COLO668 (cell line): ENCODE measurements at regions not wholly inside any gene's neighbourhood (a gene's known extent, or its start where the extent isn't known, plus 50 kb on each side); places are given as distances from the start of the nearest gene placed in this dataset.

Experiments used
- DNase-seq: peaks from one replicate; lab custom pipeline; 2025; ENCODE audit not compliant: unreplicated experiment; lab: John Stamatoyannopoulos, UW

GRCh38 chr3:167895684-167896083, 160.2 kb downstream of the SERPINI1 start:
- no peak for DNase-seq

GRCh38 chr3:167895178-167895577, 159.7 kb downstream of the SERPINI1 start:
- DNase-seq, result no peak

GRCh38 chr3:167892205-167892604, 156.7 kb downstream of the SERPINI1 start:
- DNase-seq, result no peak

- no peak for DNase-seq
Measured at GRCh38 chr3:167887096-167887495, 151.6 kb downstream of the SERPINI1 start.

GRCh38 chr3:167886690-167887089, 151.2 kb downstream of the SERPINI1 start:
- no peak for DNase-seq

GRCh38 chr3:167885277-167885676, 149.8 kb downstream of the SERPINI1 start:
- DNase-seq, result no peak

GRCh38 chr3:167884481-167884880, 149.0 kb downstream of the SERPINI1 start:
- no peak for DNase-seq

GRCh38 chr3:167883452-167883851, 147.9 kb downstream of the SERPINI1 start:
- no peak for DNase-seq

- DNase-seq, result no peak
Measured at GRCh38 chr3:167882057-167882667, 146.6 kb downstream of the SERPINI1 start.

GRCh38 chr3:167880183-167880582, 144.7 kb downstream of the SERPINI1 start:
- no peak for DNase-seq

GRCh38 chr3:167876620-167877281, 141.2 kb downstream of the SERPINI1 start:
- no peak for DNase-seq
